HL-60 (cell line): ENCODE measurements at regions not wholly inside any gene's neighbourhood (a gene's known extent, or its start where the extent isn't known, plus 50 kb on each side); places are given as distances from the start of the nearest gene placed in this dataset.

Source experiments
- DNase-seq, 2 experiments: peaks; one replicate each; pipeline ENCODE4 v3.0.0-alpha.2; 2010 to 2020; ENCODE audit warnings: low read depth in 1 of 2, low spot score in 1 of 2
- H3K27ac ChIP-seq: fragments of 250-450 bp; sonication (Bioruptor Pico); replicated peaks from 2 replicates; pipeline ENCODE4 v1.5.1; 2020; ENCODE audit warnings: mild to moderate bottlenecking, moderate library complexity
- H3K27me3 ChIP-seq: fragments of 250-450 bp; sonication (Bioruptor Pico); 2 replicates; pipeline ENCODE4 v1.5.1; 2021; ENCODE audit warnings: mild to moderate bottlenecking, moderate library complexity; ENCODE audit not compliant: insufficient read depth, poor library complexity, severe bottlenecking
- H3K4me3 ChIP-seq: replicated peaks from 2 replicates; pipeline ENCODE4 v1.5.1; 2011; ENCODE audit warnings: mild to moderate bottlenecking, control low read depth, low read length; ENCODE audit not compliant: insufficient read depth
- CTCF ChIP-seq: IDR thresholded peaks from one replicate; pipeline ENCODE4 v1.5.1; 2011; ENCODE audit warnings: low read length, control low read depth, inconsistent platforms; ENCODE audit not compliant: insufficient read depth
- GABPA ChIP-seq: IDR thresholded peaks from 2 replicates; pipeline ENCODE4 v1.6.1; 2012; ENCODE audit warnings: low read depth
- POLR2AphosphoS5 ChIP-seq: IDR thresholded peaks from 2 replicates; pipeline ENCODE4 v1.6.1; 2012; ENCODE audit warnings: low read depth
- REST ChIP-seq: IDR thresholded peaks from 2 replicates; pipeline ENCODE4 v1.6.1; 2012; ENCODE audit warnings: low read depth; ENCODE audit not compliant: insufficient replicate concordance
- SPI1 ChIP-seq: IDR thresholded peaks from 2 replicates; pipeline ENCODE4 v1.6.1; 2012; ENCODE audit warnings: low read depth, mild to moderate bottlenecking, borderline replicate concordance

- Histone ChIP-seq H3K4me3 (no peak overlapping the region), H3K27ac (no peak overlapping the region), H3K27me3 (no peaks in the 10 kb centered on the region)
- no peak for TF ChIP-seq POLR2AphosphoS5
- no peak for TF ChIP-seq CTCF
- TF ChIP-seq REST, result no peak
- TF ChIP-seq GABPA, result no peak
- TF ChIP-seq SPI1, result no peak
- no peak for DNase-seq
Measured at GRCh38 chr7:69359003-69359700, 239.1 kb upstream of the AUTS2 start.

- no peaks in the 10 kb centered on the region for H3K27me3 ChIP-seq
- no peak overlapping the region for H3K27ac ChIP-seq
- TF ChIP-seq POLR2AphosphoS5 (no peak), REST (no peak), CTCF (no peak), SPI1 (no peak), GABPA (no peak)
- no peak for DNase-seq
- H3K4me3 ChIP-seq, result no peak overlapping the region
Measured at GRCh38 chr7:69360913-69361312, 237.4 kb upstream of the AUTS2 start.

- TF ChIP-seq GABPA (no peak), POLR2AphosphoS5 (no peak)
Measured at GRCh38 chr7:69363136-69363535, 235.1 kb upstream of the AUTS2 start.

GRCh38 chr7:69364813-69365643 is 233.2 kb upstream of the AUTS2 start:
- DNase-seq, result no peak
- TF ChIP-seq SPI1, result no peak
- no peak overlapping the region for H3K4me3 ChIP-seq
- H3K27me3 ChIP-seq, result no peaks in the 10 kb centered on the region
- no peak overlapping the region for H3K27ac ChIP-seq

More at GRCh38 chr7:69363136-69363535, 235.1 kb upstream of the AUTS2 start:
- no peak for DNase-seq
- Histone ChIP-seq H3K4me3 (no peak overlapping the region), H3K27ac (no peak overlapping the region), H3K27me3 (no peaks in the 10 kb centered on the region)
